CD4-positive, alpha-beta T cell treated with Interleukin-2 at 100 ng/mL for 4 hours (primary cell): ENCODE measurements at regions not wholly inside any gene's neighbourhood (a gene's known extent, or its start where the extent isn't known, plus 50 kb on each side); places are given as distances from the start of the nearest gene placed in this dataset.

ENCODE experiments used
- DNase-seq: peaks from one replicate; pipeline ENCODE4 v3.0.0-alpha.2; 2020; ENCODE audit warnings: low spot score

DNA sequence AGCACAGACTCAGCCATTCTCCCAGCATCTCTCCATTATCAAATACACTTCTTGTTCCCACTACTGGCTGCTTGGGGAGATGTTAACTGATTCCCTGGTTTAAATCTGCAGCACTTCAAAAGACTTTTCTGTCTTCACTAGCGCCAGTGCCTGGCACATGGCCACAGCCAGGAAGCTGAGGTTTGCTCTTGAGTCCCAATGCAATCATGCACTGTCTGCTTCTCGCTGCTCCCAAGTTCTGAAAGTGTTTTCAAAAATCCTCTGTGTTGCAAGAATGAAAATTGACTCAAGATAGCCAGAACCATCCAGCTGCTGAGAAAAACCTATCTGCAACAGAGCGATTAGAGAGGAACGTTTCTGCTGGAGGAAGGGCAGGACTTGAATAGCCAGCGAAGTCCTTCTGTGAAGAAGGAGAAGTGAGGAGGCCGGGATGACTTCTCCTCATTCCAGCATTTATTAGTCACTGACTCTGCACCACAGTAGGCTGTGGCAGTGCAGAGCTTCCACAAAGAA lies 358.4 kb upstream of the NR2F2 start:
- DNase-seq: no peak

GRCh38 chr15:95972812-95973211 lies 357.7 kb upstream of the NR2F2 start:
- DNase-seq: no peak

GRCh38 chr15:95973566-95974256 lies 356.8 kb upstream of the NR2F2 start:
- DNase-seq: no peak

DNA sequence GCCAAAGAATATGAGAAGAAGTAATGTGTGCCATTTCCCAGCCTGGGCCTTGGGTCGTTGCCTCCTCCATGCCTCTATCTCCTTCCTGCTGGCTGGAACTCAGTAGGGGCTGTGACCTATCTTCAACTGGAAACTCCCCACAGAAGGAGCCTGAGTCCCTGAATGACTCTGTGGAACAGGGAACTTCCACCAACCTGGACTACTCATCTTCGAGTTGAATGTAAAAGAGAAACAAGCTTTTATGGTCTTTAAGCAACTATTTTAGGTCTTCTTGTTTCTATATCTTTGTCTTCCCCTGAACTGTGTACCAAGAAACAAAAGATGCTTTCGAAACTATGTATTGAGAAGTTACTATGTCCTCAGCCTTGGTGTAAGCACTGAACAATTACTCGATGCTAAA lies 355.3 kb upstream of the NR2F2 start:
- no peak for DNase-seq

- no peak for DNase-seq
Observed at GRCh38 chr15:95979286-95979685, 351.2 kb upstream of the NR2F2 start.

DNA sequence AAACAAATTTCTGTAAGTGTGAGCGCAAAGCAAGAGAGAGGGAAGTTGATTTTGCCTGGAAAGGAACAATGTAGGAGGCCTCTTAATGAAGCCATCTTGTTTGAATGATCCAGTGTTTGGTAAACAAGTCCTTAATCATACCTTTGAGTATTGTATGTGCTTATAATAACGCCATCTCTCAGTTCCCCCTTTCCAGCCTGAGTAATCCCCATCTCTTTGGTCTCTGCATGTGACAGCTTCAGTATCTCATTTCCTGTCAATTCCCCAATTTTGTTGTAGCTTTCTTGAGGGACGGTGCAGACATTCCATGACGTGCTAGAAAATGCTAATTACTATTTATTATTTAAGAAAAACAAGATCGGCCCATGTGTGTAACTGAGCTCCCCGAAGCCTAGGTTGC lies 349.3 kb upstream of the NR2F2 start:
- DNase-seq: no peak

GRCh38 chr15:95987299-95987698 lies 343.2 kb upstream of the NR2F2 start:
- no peak for DNase-seq

DNA sequence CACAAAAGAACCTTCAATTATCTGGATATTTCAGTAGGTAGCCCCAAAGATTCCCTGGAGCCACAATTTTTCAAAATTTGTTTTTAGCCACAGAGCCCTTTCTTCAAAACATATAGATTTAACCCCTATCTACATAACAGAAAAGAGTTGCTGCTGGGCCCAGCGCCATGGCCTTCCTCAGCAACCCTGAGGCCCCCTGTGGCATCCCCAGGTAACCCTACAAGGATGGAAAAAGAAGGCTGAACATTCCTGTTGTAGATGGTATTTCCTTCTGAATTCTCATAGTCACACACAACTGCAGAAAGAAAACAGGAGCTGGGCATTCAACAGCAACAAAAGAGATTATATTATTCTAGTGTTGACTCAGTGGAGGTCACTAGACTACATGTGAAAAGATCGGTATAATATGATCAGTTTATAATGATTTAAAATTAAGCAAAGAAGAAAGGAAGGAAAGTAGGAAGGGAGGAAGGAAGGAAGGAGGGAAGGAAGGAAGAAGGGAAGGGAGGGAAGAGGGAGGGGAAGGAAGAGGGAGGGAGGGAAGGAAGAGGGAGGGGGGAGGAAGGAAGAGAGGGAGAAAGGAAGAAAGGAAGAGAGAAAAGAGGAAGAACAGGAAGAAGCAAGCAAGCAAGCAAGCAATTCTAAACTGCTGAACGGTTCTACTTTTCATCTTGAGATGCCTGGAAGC lies 342.5 kb upstream of the NR2F2 start:
- no peak for DNase-seq

GRCh38 chr15:95988574-95988887 lies 342.0 kb upstream of the NR2F2 start:
- no peak for DNase-seq

- DNase-seq: no peak
Observed at GRCh38 chr15:95989392-95989791, 341.1 kb upstream of the NR2F2 start.

DNA sequence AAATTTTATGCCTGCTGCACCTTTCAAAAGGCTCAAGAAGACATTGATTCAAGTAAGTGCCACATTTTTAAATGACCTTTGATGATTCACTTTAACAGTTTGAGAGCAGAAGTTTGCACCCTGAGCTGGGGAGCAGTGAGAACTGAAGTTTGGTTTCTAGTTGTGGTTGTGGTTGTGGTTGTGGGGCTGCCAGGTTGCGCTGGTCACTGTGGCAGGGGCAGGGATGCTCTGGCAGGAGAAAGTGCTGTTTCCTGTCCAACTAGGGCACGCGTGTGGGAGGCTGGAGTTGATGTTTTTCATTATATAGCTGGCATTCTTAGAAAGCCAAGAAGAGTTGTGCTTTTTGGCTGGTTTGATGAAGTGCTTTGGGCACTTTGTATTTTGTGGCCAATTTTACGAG lies 339.7 kb upstream of the NR2F2 start:
- no peak for DNase-seq

DNA sequence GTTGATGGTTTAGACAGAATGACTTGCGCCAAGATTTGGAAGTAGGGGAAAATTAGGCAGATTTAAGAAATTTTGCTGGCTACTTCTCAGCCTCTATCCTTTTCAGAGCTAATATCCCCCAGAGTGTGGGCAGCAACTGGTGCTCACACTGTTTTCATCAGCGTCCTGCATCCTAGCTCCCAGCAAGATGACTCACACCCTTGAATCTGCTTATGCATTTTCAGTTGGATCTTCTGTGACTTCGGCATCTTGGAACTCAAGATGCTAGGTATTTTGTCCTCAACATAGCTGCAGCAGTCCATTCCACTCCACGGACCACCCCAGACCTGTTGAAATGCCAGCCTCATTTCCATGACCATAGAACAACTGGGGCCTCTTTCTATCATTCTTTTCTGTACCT lies 336.1 kb upstream of the NR2F2 start:
- DNase-seq: no peak

GRCh38 chr15:95995375-95996168 lies 334.9 kb upstream of the NR2F2 start:
- DNase-seq: no peak

DNA sequence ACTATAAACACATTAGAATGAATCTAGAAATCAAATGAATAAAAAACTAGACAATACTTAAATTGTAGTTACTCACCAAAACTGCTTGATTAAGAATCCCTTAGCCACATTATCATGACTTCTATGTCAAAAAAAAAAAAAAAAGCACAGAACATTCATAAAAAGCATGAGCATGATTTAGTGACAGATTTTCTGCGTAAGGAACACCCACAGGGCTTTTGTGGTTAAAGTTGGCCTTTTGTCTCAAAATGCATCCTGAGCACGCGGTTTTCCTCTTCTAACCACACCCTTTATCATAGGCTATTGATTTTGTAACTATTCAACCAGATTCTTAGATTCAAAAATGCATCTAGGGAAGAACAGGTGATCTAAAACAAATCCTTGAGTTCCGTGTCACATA lies 334.0 kb upstream of the NR2F2 start:
- DNase-seq: no peak

DNA sequence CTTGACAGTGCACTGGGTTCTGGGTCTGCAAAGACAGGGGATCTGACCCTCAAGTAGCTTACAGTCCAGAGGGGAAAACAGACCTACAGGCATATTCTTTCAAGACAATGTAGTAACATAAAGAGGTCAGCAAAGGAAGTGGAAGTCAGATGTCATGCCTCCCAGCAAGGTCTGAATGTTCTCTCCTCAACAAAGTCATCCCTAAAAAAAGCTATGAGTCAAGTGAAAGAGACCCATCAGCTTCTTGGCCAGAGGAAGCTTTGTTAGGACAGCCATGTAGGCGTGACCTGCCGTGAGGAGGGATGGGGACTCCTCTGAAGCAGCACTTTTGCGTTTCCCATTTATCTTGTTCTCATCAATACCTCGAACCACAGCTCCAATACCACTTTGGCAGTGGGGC lies 331.6 kb upstream of the NR2F2 start:
- no peak for DNase-seq

DNA sequence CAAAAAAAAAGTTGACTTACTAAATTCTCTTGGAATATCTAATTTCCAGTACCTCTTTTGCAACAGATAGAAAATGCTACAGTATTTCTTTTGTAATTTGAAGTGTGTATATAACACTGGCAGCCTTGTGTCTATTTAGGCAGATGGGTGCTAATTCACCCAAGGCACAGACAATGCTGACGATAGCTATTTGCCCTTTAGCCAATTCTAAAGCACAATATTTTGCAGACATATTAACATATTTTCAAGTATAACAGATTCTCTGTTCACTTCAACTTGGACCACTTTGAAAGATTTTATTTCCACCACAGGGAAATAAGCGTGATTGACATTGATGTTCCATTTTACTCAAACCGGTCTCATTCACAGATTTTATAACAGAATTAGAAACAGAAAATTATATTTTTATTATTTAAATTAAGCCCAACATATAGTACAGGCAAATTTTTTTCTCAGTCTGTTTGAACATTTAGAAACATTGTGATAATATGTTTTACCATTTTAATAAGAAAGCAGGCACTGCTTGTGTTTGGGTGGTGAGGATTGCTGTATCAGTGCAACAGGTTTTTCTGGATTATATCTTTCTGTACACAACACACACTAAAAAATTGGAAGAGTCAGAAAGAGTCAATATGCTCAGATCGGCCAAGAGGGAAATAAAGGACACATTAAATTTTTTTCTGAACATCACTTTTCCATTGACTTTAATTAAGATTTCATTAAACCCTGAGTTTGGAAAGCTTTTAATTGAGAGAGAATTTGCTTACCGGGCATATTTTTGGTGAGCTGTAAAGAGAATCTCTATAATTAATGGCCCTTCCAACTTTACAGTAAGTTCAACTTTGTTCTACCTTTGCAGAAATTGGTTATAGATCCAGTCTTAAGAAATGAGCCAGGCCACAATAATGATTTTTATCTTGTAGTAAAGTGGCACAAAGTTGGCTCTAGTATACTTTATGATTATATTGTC lies 327.3 kb upstream of the NR2F2 start:
- no peak for DNase-seq

- no peak for DNase-seq
Observed at GRCh38 chr15:96005906-96006305, 324.6 kb upstream of the NR2F2 start.

GRCh38 chr15:96011136-96011535 lies 319.4 kb upstream of the NR2F2 start:
- no peak for DNase-seq

- DNase-seq: no peak
Observed at GRCh38 chr15:96014939-96015338, 315.6 kb upstream of the NR2F2 start.

GRCh38 chr15:96019114-96019513 lies 311.4 kb upstream of the NR2F2 start:
- no peak for DNase-seq

DNA sequence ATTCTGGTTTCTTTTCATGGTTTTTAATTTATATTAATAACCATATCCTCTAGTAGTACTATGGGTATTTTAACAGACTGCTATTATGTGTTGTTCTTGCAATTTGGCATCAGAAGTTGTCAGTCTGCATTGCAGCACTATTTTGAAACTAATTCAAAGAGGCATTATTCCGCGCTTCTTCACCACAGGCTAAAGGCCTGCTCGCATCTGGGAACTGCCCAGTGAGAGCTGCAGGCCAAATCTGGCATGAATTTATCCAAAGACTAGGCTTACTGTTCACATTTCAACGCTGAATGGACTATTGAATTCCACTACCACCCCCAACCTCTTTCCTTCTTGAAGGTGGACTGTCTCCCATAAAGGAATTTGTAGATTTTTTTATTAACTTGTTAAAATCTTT lies 310.4 kb upstream of the NR2F2 start:
- DNase-seq: no peak

- DNase-seq: no peak
Observed at GRCh38 chr15:96020797-96021196, 309.7 kb upstream of the NR2F2 start.
